Keratinocyte (primary cell): ENCODE measurements at regions not wholly inside any gene's neighbourhood (a gene's known extent, or its start where the extent isn't known, plus 50 kb on each side); places are given as distances from the start of the nearest gene placed in this dataset.

Experiments
- DNase-seq: peaks from one replicate; pipeline ENCODE4 v3.0.0-alpha.2; 2011; ENCODE audit warnings: low read depth, missing footprints, low spot score
- FAIRE-seq: peaks from 2 replicates; lab custom pipeline; 2011; peaks lifted over from hg19 to GRCh38; lab: Jason Lieb, UNC
- H2AFZ ChIP-seq: 2 replicates; pipeline ENCODE4 v1.6.0; 2012; ENCODE audit warnings: low read length, control low read depth, inconsistent platforms; ENCODE audit not compliant: control insufficient read depth
- H3K27ac ChIP-seq: 2 replicates; pipeline ENCODE4 v1.5.1; 2011; ENCODE audit warnings: low read length; ENCODE audit not compliant: control insufficient read depth, insufficient read depth
- H3K27me3 ChIP-seq: 3 replicates; pipeline ENCODE4 v1.6.0; 2011; ENCODE audit warnings: low read length; ENCODE audit not compliant: control insufficient read depth, insufficient read depth; ENCODE audit errors: extremely low read depth
- H3K36me3 ChIP-seq, 2 experiments: 2 replicates in 1 of 2; 3 replicates in 1 of 2; pipeline ENCODE4 v1.5.1; 2011; ENCODE audit warnings: low read length in 2 of 2, mild to moderate bottlenecking in 1 of 2; ENCODE audit not compliant: control insufficient read depth in 2 of 2, insufficient read depth in 2 of 2; ENCODE audit errors: extremely low read depth in 1 of 2
- H3K4me1 ChIP-seq: 3 replicates; pipeline ENCODE4 v1.5.1; 2011; ENCODE audit warnings: low read length; ENCODE audit not compliant: control insufficient read depth, insufficient read depth; ENCODE audit errors: extremely low read depth
- H3K4me2 ChIP-seq: 3 replicates; pipeline ENCODE4 v1.6.0; 2011; ENCODE audit warnings: low read depth, low read length; ENCODE audit not compliant: control insufficient read depth, insufficient read depth; ENCODE audit errors: extremely low read depth
- H3K4me3 ChIP-seq, 3 experiments: fragments of 200-600 bp in 1 of 3; sonication (generic) in 1 of 3; 2 replicates in 2 of 3; 3 replicates in 1 of 3; pipeline ENCODE4 v1.5.1; 2011 to 2016; ENCODE audit warnings: low read length in 3 of 3, mild to moderate bottlenecking in 3 of 3, control low read depth in 2 of 3, inconsistent platforms in 1 of 3, low read depth in 1 of 3, mixed read lengths in 1 of 3, mixed run types in 1 of 3, moderate library complexity in 1 of 3; ENCODE audit not compliant: control insufficient read depth in 2 of 3, insufficient read depth in 2 of 3; ENCODE audit errors: extremely low read depth in 1 of 3
- H3K79me2 ChIP-seq: 2 replicates; pipeline ENCODE4 v1.6.0; 2012; ENCODE audit warnings: low read length; ENCODE audit not compliant: control insufficient read depth, insufficient read depth
- H3K9ac ChIP-seq: 3 replicates; pipeline ENCODE4 v1.6.0; 2011; ENCODE audit warnings: low read length; ENCODE audit not compliant: control insufficient read depth, insufficient read depth; ENCODE audit errors: extremely low read depth
- H3K9me1 ChIP-seq: 3 replicates; pipeline ENCODE4 v1.6.0; 2011; ENCODE audit warnings: low read length; ENCODE audit not compliant: control insufficient read depth, insufficient read depth; ENCODE audit errors: extremely low read depth
- H3K9me3 ChIP-seq: 2 replicates; pipeline ENCODE4 v1.5.1; 2012; ENCODE audit warnings: low read depth, low read length; ENCODE audit not compliant: control insufficient read depth
- H4K20me1 ChIP-seq: 3 replicates; pipeline ENCODE4 v1.6.0; 2011; ENCODE audit warnings: low read length; ENCODE audit not compliant: control insufficient read depth, insufficient read depth; ENCODE audit errors: extremely low read depth
- EZH2 ChIP-seq: IDR thresholded peaks from one replicate; pipeline ENCODE4 v1.6.1; 2012; ENCODE audit warnings: inconsistent platforms, mild to moderate bottlenecking, low read length, moderate library complexity
- dilution Hi-C: fragments of 300-500 bp; cut with MboI; formaldehyde crosslinking; loops from one replicate; pipeline ENCODE4 v1.7.0; 2020; ENCODE audit warnings: low sequenced_read_pairs; ENCODE audit not compliant: extremely low pct_ligation_motif_present
- TF ChIP-seq, protein P1 (sequence below), 3 experiments: IDR thresholded peaks in 1 of 3; conservative IDR thresholded peaks in 1 of 3; optimal IDR thresholded peaks in 1 of 3; 2 replicates in 2 of 3; 3 replicates in 1 of 3; pipeline versions ENCODE3 to v1.5.1; 2011; ENCODE audit warnings: low read length in 3 of 3, mild to moderate bottlenecking in 3 of 3, moderate library complexity in 2 of 3, control low read depth in 1 of 3, inconsistent platforms in 1 of 3; ENCODE audit not compliant: insufficient read depth in 2 of 3; ENCODE audit errors: extremely low read depth in 1 of 3

DNA sequence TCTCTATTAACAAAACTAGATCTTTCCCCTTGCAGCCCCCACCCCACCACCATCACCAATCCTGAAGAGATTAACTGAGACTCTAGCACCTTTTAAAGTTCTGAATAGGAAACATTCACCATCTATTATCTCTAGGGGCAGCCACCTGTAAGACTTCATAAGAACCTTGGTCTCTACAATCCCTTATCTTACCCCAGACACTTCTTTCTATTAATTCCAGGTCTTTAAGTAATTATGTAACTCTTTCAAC lies 180.2 kb upstream of the FBXL17 start:
- H4K20me1 ChIP-seq = no peaks in the 10 kb centered on the region
- H3K27ac ChIP-seq = no peak overlapping the region
- TF ChIP-seq EZH2 = no peak
- TF ChIP-seq, protein P1, sequence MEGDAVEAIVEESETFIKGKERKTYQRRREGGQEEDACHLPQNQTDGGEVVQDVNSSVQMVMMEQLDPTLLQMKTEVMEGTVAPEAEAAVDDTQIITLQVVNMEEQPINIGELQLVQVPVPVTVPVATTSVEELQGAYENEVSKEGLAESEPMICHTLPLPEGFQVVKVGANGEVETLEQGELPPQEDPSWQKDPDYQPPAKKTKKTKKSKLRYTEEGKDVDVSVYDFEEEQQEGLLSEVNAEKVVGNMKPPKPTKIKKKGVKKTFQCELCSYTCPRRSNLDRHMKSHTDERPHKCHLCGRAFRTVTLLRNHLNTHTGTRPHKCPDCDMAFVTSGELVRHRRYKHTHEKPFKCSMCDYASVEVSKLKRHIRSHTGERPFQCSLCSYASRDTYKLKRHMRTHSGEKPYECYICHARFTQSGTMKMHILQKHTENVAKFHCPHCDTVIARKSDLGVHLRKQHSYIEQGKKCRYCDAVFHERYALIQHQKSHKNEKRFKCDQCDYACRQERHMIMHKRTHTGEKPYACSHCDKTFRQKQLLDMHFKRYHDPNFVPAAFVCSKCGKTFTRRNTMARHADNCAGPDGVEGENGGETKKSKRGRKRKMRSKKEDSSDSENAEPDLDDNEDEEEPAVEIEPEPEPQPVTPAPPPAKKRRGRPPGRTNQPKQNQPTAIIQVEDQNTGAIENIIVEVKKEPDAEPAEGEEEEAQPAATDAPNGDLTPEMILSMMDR (optimal IDR thresholded peaks at IDR 0.05 in 1 of 3, IDR thresholded peaks at IDR 0.05 in 1 of 3, conservative IDR thresholded peaks at IDR 0.05 in 1 of 3; ENCODE audit: extremely low read depth in 1 of 3, insufficient read depth in 2 of 3, low read length in 3 of 3) = no peak
- no peaks in the 10 kb centered on the region for H3K9me3 ChIP-seq
- DNase-seq (no peak), FAIRE-seq (no peak)
- H3K27me3 ChIP-seq = peaks cover 5% of the 10 kb centered on the region
- no peak overlapping the region for H3K4me2 ChIP-seq
- no peak overlapping the region for H3K4me3 ChIP-seq
- no peak overlapping the region for H3K9ac ChIP-seq
- H3K79me2 ChIP-seq = no peaks in the 10 kb centered on the region
- dilution Hi-C loops = no loop called here
- H3K4me1 ChIP-seq = no peaks in the 10 kb centered on the region
- no peaks in the 10 kb centered on the region for H3K36me3 ChIP-seq
- H3K9me1 ChIP-seq = no peaks in the 10 kb centered on the region
- H2AFZ ChIP-seq = no peak overlapping the region

DNA sequence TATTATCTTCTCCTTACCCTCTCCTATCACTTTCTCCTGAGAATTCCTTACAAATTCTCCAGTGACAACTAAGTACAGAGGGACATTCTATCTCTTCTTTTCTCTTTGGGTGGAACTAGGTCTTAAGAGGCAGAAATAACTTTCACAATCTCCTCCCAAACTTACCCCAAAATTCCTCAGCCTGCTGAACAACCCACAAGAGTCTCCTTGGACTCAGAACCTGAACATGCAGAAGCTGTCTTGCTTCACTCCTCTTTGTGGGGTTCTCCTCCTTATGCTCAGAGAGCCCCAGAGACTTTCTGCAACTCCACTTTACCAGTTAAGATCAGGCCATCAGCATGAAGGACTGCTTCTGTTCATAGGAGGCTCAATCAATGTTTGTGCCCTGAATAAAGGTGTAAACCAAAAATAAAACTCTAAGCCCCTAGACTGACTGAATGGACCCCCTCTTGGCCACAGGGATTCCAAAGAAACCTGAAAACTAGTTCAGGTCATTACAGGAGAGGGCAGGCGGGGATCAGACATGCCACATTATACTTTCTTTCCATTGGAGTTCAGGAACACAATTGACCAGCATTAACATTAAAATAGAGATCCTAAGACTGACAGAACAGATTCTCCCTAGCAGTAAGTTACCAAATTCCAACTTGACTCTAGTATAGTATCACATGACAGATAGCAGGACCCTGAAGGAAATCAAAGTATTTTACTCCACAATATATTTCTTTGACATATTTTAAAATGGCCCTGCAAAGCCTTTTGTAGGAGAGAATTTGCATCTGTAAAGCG lies 179.7 kb upstream of the FBXL17 start:
- DNase-seq = no peak
- Histone ChIP-seq H2AFZ (no peak overlapping the region), H3K4me1 (no peaks in the 10 kb centered on the region), H3K27ac (no peak overlapping the region), H3K9me3 (no peaks in the 10 kb centered on the region), H3K9me1 (no peaks in the 10 kb centered on the region), H3K4me3 (no peak overlapping the region), H3K36me3 (no peaks in the 10 kb centered on the region), H3K9ac (no peak overlapping the region), H3K4me2 (no peak overlapping the region), H3K27me3 (peaks cover 5% of the 10 kb centered on the region), H3K79me2 (no peaks in the 10 kb centered on the region), H4K20me1 (no peaks in the 10 kb centered on the region)
- dilution Hi-C loops = no loop called here
- FAIRE-seq = no peak
- TF ChIP-seq, protein P1 (optimal IDR thresholded peaks at IDR 0.05 in 1 of 3, IDR thresholded peaks at IDR 0.05 in 1 of 3, conservative IDR thresholded peaks at IDR 0.05 in 1 of 3; ENCODE audit: extremely low read depth in 1 of 3, insufficient read depth in 2 of 3, low read length in 3 of 3) = no peak
